ENCODE measurements at regions not wholly inside any gene's neighbourhood (a gene's known extent, or its start where the extent isn't known, plus 50 kb on each side); places are given as distances from the start of the nearest gene placed in this dataset.

- H3K4me3 ChIP-seq (replicated peaks; ENCODE audit: low read depth, low read length) = no peak overlapping the region
- no peak for DNase-seq (ENCODE audit: extremely low read depth, low read depth)
- TF ChIP-seq CTCF (IDR thresholded peaks at IDR 0.05; ENCODE audit: low read depth, low read length, missing control alignments) = no peak
These were observed 586.6 kb downstream of the INHBA start for GRCh38 chr7:41116337-41116736.

- DNase-seq (ENCODE audit: extremely low read depth, low read depth) = no peak
These were observed 588.2 kb downstream of the INHBA start for GRCh38 chr7:41114691-41115090.

DNA sequence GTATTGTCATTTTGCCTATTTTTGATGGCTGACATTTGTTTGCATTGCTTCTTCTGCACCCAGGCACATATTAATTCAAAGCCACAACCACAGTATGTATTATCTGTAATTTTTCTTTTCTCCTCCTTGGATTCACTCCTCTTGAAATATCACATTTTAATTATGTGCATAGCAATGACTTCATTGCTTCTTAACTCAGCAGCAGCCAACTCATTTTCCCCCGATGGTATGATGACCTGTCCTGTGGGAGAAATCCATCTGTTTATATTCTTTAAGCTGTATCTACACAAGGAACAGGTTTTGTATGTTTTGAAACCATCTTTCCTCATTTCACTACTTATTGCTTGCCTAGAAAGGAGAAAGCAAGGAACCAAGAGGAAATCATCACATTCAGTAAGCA is 588.8 kb downstream of the INHBA start:
- no peak overlapping the region for H3K4me3 ChIP-seq (replicated peaks; ENCODE audit: low read depth, low read length)
- DNase-seq (ENCODE audit: extremely low read depth, low read depth) = no peak
- TF ChIP-seq CTCF (IDR thresholded peaks at IDR 0.05; ENCODE audit: low read depth, low read length, missing control alignments) = no peak

More at GRCh38 chr7:41114691-41115090, 588.2 kb downstream of the INHBA start:
- TF ChIP-seq CTCF (IDR thresholded peaks at IDR 0.05; ENCODE audit: low read depth, low read length, missing control alignments) = no peak
- H3K4me3 ChIP-seq (replicated peaks; ENCODE audit: low read depth, low read length) = no peak overlapping the region

- TF ChIP-seq CTCF (IDR thresholded peaks at IDR 0.05; ENCODE audit: low read depth, low read length, missing control alignments) = no peak
- no peak for DNase-seq (ENCODE audit: extremely low read depth, low read depth)
These were observed 589.2 kb downstream of the INHBA start for GRCh38 chr7:41113719-41114118.

DNA sequence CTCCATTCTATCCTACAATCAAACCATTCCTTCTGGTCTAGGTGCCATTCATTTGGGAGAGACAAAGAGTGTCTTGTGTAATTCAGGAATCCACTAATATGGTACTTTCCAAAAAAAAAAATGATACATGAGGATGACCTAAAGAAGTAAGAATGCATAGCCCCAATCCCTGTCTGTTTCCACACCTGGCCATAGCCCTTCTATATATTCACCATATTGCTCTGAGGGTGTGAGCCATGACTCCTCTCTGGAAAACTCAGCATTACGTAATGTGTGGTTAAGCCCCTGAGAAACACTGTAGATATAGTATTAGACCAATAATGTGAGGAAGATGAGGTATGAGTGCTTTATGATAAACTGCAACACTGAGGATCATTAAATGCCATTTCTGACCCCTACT is 592.7 kb downstream of the INHBA start:
- no peak overlapping the region for H3K4me3 ChIP-seq (replicated peaks; ENCODE audit: low read depth, low read length)
- no peak for TF ChIP-seq CTCF (IDR thresholded peaks at IDR 0.05; ENCODE audit: low read depth, low read length, missing control alignments)
- no peak for DNase-seq (ENCODE audit: extremely low read depth, low read depth)

More at GRCh38 chr7:41113719-41114118, 589.2 kb downstream of the INHBA start:
- H3K4me3 ChIP-seq (replicated peaks; ENCODE audit: low read depth, low read length) = no peak overlapping the region

- no peak overlapping the region for H3K4me3 ChIP-seq (replicated peaks; ENCODE audit: low read depth, low read length)
- TF ChIP-seq CTCF (IDR thresholded peaks at IDR 0.05; ENCODE audit: low read depth, low read length, missing control alignments) = no peak
- DNase-seq (ENCODE audit: extremely low read depth, low read depth) = no peak
These were observed 594.1 kb downstream of the INHBA start for GRCh38 chr7:41108821-41109220.

- no peak overlapping the region for H3K4me3 ChIP-seq (replicated peaks; ENCODE audit: low read depth, low read length)
- DNase-seq (ENCODE audit: extremely low read depth, low read depth) = no peak
- no peak for TF ChIP-seq CTCF (IDR thresholded peaks at IDR 0.05; ENCODE audit: low read depth, low read length, missing control alignments)
These were observed 594.9 kb downstream of the INHBA start for GRCh38 chr7:41107938-41108448.

Data from HFF-Myc (cell line).